ENCODE measurements at regions not wholly inside any gene's neighbourhood (a gene's known extent, or its start where the extent isn't known, plus 50 kb on each side); places are given as distances from the start of the nearest gene placed in this dataset.

DNA sequence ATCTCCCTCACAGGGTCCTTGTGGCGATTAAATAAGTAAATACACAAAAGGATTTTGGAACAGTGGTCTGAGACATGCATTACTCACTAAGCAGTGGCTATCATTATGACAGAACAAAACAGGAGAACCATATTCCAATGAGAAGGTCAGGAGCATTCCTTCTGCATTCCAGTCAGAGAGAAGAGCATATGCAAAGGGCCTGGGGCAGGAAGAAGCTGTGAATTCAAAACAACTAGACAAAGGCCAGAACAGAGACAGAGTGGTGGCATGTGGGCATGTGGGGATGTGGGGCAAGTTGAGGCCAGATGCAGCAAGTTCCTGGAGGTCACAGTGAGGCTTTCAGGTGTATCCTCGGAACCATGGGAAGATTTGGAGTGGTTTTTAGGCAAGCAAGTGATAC lies 70.1 kb upstream of the VRK1 start:
- TF ChIP-seq, protein P1, sequence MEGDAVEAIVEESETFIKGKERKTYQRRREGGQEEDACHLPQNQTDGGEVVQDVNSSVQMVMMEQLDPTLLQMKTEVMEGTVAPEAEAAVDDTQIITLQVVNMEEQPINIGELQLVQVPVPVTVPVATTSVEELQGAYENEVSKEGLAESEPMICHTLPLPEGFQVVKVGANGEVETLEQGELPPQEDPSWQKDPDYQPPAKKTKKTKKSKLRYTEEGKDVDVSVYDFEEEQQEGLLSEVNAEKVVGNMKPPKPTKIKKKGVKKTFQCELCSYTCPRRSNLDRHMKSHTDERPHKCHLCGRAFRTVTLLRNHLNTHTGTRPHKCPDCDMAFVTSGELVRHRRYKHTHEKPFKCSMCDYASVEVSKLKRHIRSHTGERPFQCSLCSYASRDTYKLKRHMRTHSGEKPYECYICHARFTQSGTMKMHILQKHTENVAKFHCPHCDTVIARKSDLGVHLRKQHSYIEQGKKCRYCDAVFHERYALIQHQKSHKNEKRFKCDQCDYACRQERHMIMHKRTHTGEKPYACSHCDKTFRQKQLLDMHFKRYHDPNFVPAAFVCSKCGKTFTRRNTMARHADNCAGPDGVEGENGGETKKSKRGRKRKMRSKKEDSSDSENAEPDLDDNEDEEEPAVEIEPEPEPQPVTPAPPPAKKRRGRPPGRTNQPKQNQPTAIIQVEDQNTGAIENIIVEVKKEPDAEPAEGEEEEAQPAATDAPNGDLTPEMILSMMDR (conservative IDR thresholded peaks at IDR 0.05 in 1 of 2, IDR thresholded peaks at IDR 0.05 in 1 of 2; ENCODE audit: extremely low read depth in 1 of 2, insufficient read depth in 1 of 2, low read depth in 1 of 2, low read length in 2 of 2) = no peak
- TF ChIP-seq EZH2 (IDR thresholded peaks at IDR 0.05; ENCODE audit: borderline replicate concordance, low read length) = no peak

Data from mammary epithelial cell (primary cell).